Hepatocyte (in vitro differentiated cells): ENCODE measurements at regions not wholly inside any gene's neighbourhood (a gene's known extent, or its start where the extent isn't known, plus 50 kb on each side); places are given as distances from the start of the nearest gene placed in this dataset.
A peak's percentile ranks its signal among the peaks of the same experiment; 100 is the strongest.

Experiments
- DNase-seq: peaks from one replicate; pipeline ENCODE4 v3.0.0-alpha.2; 2016; ENCODE audit warnings: low spot score
- H2AFZ ChIP-seq: fragments of 200-600 bp; sonication (generic); 2 replicates; pipeline ENCODE4 v1.6.0; 2016; ENCODE audit warnings: antibody characterized with exemption, mild to moderate bottlenecking
- H3K27ac ChIP-seq: fragments of 200-600 bp; sonication (generic); 2 replicates; pipeline ENCODE4 v1.5.1; 2016; ENCODE audit warnings: mild to moderate bottlenecking
- H3K27me3 ChIP-seq: fragments of 200-600 bp; sonication (generic); 2 replicates; pipeline ENCODE4 v1.6.1; 2016
- H3K36me3 ChIP-seq: fragments of 200-600 bp; sonication (generic); replicated peaks from 2 replicates; pipeline ENCODE4 v1.5.1; 2016; ENCODE audit warnings: low read depth; ENCODE audit not compliant: insufficient read depth
- H3K4me1 ChIP-seq: fragments of 200-600 bp; sonication (generic); 2 replicates; pipeline ENCODE4 v1.5.1; 2016; ENCODE audit warnings: mild to moderate bottlenecking, moderate library complexity; ENCODE audit not compliant: insufficient read depth
- H3K4me2 ChIP-seq: fragments of 200-600 bp; sonication (generic); 2 replicates; pipeline ENCODE4 v1.6.0; 2016
- H3K4me3 ChIP-seq: fragments of 200-600 bp; sonication (generic); 2 replicates; pipeline ENCODE4 v1.5.1; 2016; ENCODE audit warnings: mild to moderate bottlenecking
- H3K79me2 ChIP-seq: fragments of 200-600 bp; sonication (generic); 2 replicates; pipeline ENCODE4 v1.6.0; 2017; ENCODE audit warnings: mild to moderate bottlenecking
- H3K9me2 ChIP-seq: fragments of 200-600 bp; sonication (generic); replicated peaks from 2 replicates; pipeline ENCODE4 v1.6.0; 2017; ENCODE audit warnings: mild to moderate bottlenecking; ENCODE audit not compliant: insufficient read depth
- H3K9me3 ChIP-seq: fragments of 200-600 bp; sonication (generic); 2 replicates; pipeline ENCODE4 v1.5.1; 2016; ENCODE audit warnings: low read depth, mild to moderate bottlenecking
- H4K20me1 ChIP-seq: fragments of 200-600 bp; sonication (generic); 2 replicates; pipeline ENCODE4 v1.6.0; 2016; ENCODE audit warnings: mild to moderate bottlenecking; ENCODE audit not compliant: insufficient read depth, poor library complexity, severe bottlenecking
- EZH2 ChIP-seq: fragments of 200-600 bp; sonication (generic); IDR thresholded peaks from 2 replicates; pipeline ENCODE4 v1.6.1; 2016; ENCODE audit warnings: antibody characterized with exemption, mild to moderate bottlenecking, borderline replicate concordance
- EZH2phosphoT487 ChIP-seq: fragments of 200-600 bp; sonication (generic); IDR thresholded peaks from one replicate; pipeline ENCODE4 v1.6.1; 2018; ENCODE audit warnings: antibody characterized with exemption, mild to moderate bottlenecking, low read depth, moderate library complexity; ENCODE audit not compliant: unreplicated experiment, severe bottlenecking
- WGBS: methylation state at CpG from one replicate; pipeline ENCODE4 v1.1.6; 2016; ENCODE audit warnings: low lambda C conversion rate; ENCODE audit errors: missing lambda C conversion rate; 5-methylcytosine and 5-hydroxymethylcytosine counted together
- TF ChIP-seq, protein P1 (sequence below): fragments of 200-600 bp; sonication (generic); IDR thresholded peaks from 2 replicates; pipeline ENCODE4 v1.5.1; 2016; ENCODE audit warnings: antibody characterized with exemption, mild to moderate bottlenecking; ENCODE audit not compliant: poor library complexity

DNA sequence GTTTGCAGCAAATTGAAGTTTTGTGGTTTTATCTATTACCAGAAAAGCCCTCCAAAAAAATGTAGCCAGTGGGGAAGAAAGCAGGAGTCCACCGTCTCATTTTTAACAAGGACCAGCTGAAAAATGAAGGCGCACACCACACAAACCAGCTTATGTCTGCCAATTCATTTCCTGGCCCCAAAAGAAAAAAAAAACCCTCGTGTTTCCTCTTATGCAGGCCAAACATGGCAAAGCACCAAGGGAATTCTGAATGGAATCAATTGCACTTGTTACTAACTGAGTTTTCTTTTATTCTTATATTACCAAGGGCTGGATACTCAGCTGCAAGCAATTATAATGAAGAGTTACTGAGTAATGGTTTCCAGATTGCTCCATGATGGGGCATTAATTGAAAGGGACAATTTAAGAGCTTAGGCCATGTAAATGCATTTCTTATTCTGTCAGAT lies 428.3 kb upstream of the NPVF start:
- Histone ChIP-seq H4K20me1 (no peaks in the 10 kb centered on the region), H3K27ac (peak overlapping the region; percentile 48), H3K4me2 (peak overlapping the region; percentile 9), H3K4me3 (no peak overlapping the region), H3K36me3 (no peaks in the 10 kb centered on the region), H3K9me3 (no peaks in the 10 kb centered on the region), H3K27me3 (no peaks in the 10 kb centered on the region), H3K79me2 (no peaks in the 10 kb centered on the region), H3K4me1 (peaks cover 21% of the 10 kb centered on the region), H2AFZ (no peak overlapping the region), H3K9me2 (no peaks in the 10 kb centered on the region)
- 48% methylated on average over 3 of the region's 3 CpGs for WGBS
- peak; percentile 42 for TF ChIP-seq EZH2phosphoT487
- TF ChIP-seq EZH2: no peak
- TF ChIP-seq, protein P1, sequence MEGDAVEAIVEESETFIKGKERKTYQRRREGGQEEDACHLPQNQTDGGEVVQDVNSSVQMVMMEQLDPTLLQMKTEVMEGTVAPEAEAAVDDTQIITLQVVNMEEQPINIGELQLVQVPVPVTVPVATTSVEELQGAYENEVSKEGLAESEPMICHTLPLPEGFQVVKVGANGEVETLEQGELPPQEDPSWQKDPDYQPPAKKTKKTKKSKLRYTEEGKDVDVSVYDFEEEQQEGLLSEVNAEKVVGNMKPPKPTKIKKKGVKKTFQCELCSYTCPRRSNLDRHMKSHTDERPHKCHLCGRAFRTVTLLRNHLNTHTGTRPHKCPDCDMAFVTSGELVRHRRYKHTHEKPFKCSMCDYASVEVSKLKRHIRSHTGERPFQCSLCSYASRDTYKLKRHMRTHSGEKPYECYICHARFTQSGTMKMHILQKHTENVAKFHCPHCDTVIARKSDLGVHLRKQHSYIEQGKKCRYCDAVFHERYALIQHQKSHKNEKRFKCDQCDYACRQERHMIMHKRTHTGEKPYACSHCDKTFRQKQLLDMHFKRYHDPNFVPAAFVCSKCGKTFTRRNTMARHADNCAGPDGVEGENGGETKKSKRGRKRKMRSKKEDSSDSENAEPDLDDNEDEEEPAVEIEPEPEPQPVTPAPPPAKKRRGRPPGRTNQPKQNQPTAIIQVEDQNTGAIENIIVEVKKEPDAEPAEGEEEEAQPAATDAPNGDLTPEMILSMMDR: no peak
- peak; percentile 55 for DNase-seq

DNA sequence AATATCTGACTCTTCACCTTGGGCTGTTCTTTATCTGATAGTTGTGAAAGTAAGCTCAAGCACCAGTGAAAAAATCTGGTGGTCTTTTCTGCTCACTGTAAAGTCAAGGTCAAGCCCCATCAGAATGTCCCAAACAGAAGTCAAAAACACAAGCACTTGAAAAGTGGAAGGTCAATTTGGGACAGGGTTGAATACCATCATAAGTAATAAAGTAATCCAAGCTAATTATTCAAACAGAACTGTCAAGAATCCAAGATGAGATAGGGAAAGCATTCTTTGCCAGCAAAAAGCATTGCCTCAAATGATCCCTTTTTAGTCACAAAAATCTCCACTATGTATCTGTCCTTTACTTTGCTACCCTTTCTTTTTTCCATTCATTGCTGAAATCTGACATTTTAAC lies 430.1 kb upstream of the NPVF start:
- no peak overlapping the region for H3K27ac ChIP-seq
- no peaks in the 10 kb centered on the region for H3K27me3 ChIP-seq
- no peaks in the 10 kb centered on the region for H3K79me2 ChIP-seq
- no peaks in the 10 kb centered on the region for H3K9me2 ChIP-seq
- no peak overlapping the region for H2AFZ ChIP-seq
- H3K4me1 ChIP-seq: peaks cover 29% of the 10 kb centered on the region
- no peaks in the 10 kb centered on the region for H4K20me1 ChIP-seq
- H3K4me2 ChIP-seq: no peak overlapping the region
- DNase-seq: no peak
- H3K36me3 ChIP-seq: no peaks in the 10 kb centered on the region
- H3K9me3 ChIP-seq: no peaks in the 10 kb centered on the region
- TF ChIP-seq, protein P1: no peak
- TF ChIP-seq EZH2 (no peak), EZH2phosphoT487 (no peak)
- no peak overlapping the region for H3K4me3 ChIP-seq

DNA sequence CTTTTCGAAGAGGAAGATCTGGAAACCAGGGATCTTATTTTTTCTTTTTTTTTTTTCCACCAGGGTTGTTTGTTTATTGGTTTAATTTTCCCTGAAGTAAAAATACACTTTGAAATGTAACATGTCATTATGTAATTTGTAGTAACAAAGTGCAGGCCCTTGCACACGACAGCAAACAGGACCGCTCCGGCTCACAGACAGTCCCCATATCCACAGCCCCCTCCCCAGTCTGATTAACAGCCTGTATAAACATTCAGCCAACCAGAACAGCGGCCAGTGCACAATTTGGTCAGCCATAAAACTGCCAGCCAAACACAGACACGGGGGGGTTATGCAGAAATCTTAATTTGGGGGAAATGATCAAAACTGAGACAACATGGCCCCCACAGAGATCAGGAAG lies 431.6 kb upstream of the NPVF start:
- peak overlapping the region; percentile 15 for H3K4me2 ChIP-seq
- TF ChIP-seq EZH2: no peak
- no peak for TF ChIP-seq EZH2phosphoT487
- TF ChIP-seq, protein P1: no peak
- H3K4me1 ChIP-seq: peaks cover 32% of the 10 kb centered on the region
- H2AFZ ChIP-seq: no peak overlapping the region
- H3K79me2 ChIP-seq: no peaks in the 10 kb centered on the region
- H4K20me1 ChIP-seq: no peaks in the 10 kb centered on the region
- WGBS: 26% methylated on average over 6 of the region's 6 CpGs
- H3K36me3 ChIP-seq: no peaks in the 10 kb centered on the region
- H3K9me2 ChIP-seq: no peaks in the 10 kb centered on the region
- no peak overlapping the region for H3K4me3 ChIP-seq
- H3K9me3 ChIP-seq: no peaks in the 10 kb centered on the region
- peak overlapping the region; percentile 34 for H3K27ac ChIP-seq
- no peaks in the 10 kb centered on the region for H3K27me3 ChIP-seq
- no peak for DNase-seq
